ENCODE measurements at regions not wholly inside any gene's neighbourhood (a gene's known extent, or its start where the extent isn't known, plus 50 kb on each side); places are given as distances from the start of the nearest gene placed in this dataset.

DNA sequence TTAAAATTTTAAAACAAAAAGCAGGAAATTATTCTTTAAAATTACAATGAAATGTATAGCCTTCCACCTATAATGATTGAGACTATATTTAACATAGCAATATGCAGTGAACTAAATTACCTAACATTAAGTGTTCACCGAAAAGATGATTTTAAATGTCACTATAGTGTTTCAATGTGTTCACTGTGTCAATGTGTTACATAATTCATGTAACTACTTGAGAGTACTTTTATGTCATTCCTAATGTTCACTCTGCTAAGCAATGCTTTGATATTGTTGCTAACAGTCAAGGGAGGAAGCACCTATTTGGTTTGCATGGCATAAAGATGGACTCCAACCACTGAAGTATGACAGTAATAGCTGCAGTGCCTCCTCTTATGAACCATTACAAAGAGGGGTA is 629.8 kb upstream of the C9orf72 start:
- CTCF ChIA-PET: no interaction called here
- H3K9me3 Mint-ChIP-seq (ENCODE audit: low read depth): no peaks in the 10 kb centered on the region
- H3K4me1 Mint-ChIP-seq: no peaks in the 10 kb centered on the region
- no peaks in the 10 kb centered on the region for H3K36me3 Mint-ChIP-seq
- DNase-seq: no peak
- no peak overlapping the region for H3K4me3 Mint-ChIP-seq
- ATAC-seq: no peak
- no peak overlapping the region for H3K27ac Mint-ChIP-seq
- no peaks in the 10 kb centered on the region for H3K27me3 Mint-ChIP-seq

DNA sequence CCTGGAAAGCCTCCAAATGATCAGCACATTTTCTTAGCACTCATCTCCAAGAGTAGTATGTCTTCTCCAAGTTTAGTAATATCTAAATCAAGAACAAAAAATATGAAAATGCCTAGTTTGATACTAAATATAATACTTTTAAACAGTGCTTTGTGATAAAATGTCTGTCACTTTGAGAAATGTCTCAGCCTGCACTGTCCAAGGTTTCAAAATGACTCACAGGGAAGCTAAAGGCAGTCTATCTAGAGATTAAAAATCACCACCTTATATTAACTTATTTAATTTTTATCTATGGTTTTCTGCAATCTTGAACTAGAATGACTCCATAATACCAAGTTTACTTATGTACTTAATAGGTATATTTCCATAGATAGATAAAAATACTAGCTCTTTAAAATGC is 633.0 kb upstream of the C9orf72 start:
- CTCF ChIA-PET: no interaction called here
- peaks cover 3% of the 10 kb centered on the region for H3K9me3 Mint-ChIP-seq (ENCODE audit: low read depth)
- ATAC-seq: no peak
- H3K4me1 Mint-ChIP-seq: no peaks in the 10 kb centered on the region
- no peaks in the 10 kb centered on the region for H3K36me3 Mint-ChIP-seq
- H3K27ac Mint-ChIP-seq: no peak overlapping the region
- H3K4me3 Mint-ChIP-seq: no peak overlapping the region
- DNase-seq: no peak
- H3K27me3 Mint-ChIP-seq: no peaks in the 10 kb centered on the region

DNA sequence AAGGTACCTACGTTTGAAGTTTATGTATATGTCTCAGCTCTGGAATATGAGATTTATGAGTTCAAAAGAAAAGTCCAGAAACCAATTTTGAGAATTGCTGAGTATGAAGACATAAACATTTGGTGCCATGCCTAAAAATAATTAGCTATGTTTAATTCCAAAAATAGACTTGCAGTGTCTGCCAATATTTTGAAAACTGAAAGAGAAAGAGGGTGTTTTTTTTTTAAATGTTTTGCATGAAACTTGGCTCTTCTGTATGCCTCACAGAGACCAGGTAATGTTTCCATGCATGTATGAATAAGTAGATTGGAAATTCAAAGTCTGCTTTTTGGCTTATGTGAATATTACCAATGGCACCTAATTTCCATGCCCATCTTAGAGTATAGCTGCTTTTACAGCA is 634.4 kb upstream of the C9orf72 start:
- Mint-ChIP-seq H3K9me3 (ENCODE audit: low read depth) (peaks cover 3% of the 10 kb centered on the region), H3K4me1 (no peaks in the 10 kb centered on the region), H3K4me3 (no peak overlapping the region), H3K27me3 (no peaks in the 10 kb centered on the region), H3K36me3 (no peaks in the 10 kb centered on the region), H3K27ac (no peak overlapping the region)
- ATAC-seq (no peak), DNase-seq (no peak)
- CTCF ChIA-PET: no interaction called here

DNA sequence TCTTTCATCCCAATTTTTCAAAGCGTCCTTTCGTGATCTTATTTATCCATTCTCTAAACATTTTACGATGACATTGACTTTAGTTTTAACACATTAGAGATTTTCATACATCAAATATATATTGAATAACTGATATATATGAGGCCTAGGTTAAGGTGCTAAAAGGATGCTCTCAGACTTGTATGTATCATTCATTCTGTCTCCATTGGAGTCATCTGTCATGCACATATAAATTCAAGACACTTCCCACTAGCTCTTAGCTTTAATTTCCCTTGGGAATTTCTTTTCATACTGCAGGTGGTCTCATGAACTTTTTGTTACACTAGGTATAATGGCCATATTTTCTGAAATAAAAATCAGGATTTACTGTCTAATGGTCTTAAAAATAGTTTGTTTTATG is 635.8 kb upstream of the C9orf72 start:
- ATAC-seq: no peak
- DNase-seq: no peak
- CTCF ChIA-PET: no interaction called here
- Mint-ChIP-seq H3K36me3 (no peaks in the 10 kb centered on the region), H3K4me3 (no peak overlapping the region), H3K9me3 (ENCODE audit: low read depth) (peaks cover 3% of the 10 kb centered on the region), H3K27me3 (no peaks in the 10 kb centered on the region), H3K27ac (no peak overlapping the region), H3K4me1 (no peaks in the 10 kb centered on the region)

DNA sequence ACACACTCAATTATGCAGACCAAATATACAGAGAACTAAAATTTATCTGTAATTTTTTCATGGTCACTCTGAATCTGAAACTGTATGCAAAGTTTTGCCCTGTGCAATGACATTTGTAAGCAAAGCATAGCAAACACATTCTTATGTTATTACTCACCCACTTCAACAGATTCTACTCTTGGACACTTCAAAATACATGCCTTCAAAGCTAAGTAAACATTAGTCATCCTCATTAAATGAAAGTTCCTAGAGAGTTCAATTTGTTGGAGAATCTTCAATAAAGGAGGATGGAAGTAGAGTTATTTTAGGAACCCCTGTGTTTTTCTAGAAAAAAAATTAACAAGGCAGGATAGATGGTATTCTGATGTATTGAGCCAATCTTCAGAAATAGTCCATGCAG is 639.7 kb upstream of the C9orf72 start:
- H3K27ac Mint-ChIP-seq: no peak overlapping the region
- no peak for DNase-seq
- H3K9me3 Mint-ChIP-seq (ENCODE audit: low read depth): peaks cover 3% of the 10 kb centered on the region
- H3K4me1 Mint-ChIP-seq: no peaks in the 10 kb centered on the region
- CTCF ChIA-PET: no interaction called here
- no peak for ATAC-seq
- no peak overlapping the region for H3K4me3 Mint-ChIP-seq
- no peaks in the 10 kb centered on the region for H3K27me3 Mint-ChIP-seq
- no peaks in the 10 kb centered on the region for H3K36me3 Mint-ChIP-seq

DNA sequence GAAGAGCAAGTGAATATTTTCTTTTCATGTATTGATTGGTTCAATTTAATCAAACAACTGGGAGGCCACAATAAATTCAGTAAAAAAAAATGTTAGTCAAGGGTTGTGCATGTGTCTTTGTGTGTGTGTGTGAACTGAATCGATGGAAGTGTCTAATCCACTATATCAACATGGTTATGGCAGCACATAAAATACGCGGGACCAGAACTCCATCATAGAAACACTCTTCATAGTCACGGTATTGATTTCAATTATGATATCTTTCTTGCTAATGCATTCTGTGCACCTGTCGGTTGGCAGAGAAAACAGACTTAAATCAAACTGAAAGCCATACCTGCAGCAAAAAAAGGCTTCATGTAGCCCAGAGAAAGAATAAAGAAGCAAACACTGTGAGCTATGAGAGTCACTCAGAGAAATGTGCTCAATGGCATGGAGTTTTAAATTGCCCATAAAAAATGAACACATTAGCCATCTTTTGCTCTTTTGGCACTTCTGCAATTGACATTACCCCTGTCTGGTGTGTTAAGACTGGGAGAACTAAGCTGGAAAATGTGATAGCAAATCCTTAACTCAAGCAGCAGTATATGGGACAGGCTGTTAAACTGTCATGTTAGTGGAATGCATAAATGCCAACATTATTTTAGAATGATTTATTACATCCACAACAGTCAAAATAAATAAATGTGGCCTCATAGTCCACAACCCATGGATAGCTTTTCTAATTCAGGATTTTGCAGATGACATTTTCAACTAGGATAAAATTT is 642.4 kb upstream of the C9orf72 start:
- Mint-ChIP-seq H3K9me3 (ENCODE audit: low read depth) (peaks cover 2% of the 10 kb centered on the region), H3K27me3 (no peaks in the 10 kb centered on the region), H3K27ac (no peak overlapping the region), H3K4me3 (no peak overlapping the region), H3K4me1 (no peaks in the 10 kb centered on the region), H3K36me3 (no peaks in the 10 kb centered on the region)
- CTCF ChIA-PET: no interaction called here
- ATAC-seq (no peak), DNase-seq (no peak)

DNA sequence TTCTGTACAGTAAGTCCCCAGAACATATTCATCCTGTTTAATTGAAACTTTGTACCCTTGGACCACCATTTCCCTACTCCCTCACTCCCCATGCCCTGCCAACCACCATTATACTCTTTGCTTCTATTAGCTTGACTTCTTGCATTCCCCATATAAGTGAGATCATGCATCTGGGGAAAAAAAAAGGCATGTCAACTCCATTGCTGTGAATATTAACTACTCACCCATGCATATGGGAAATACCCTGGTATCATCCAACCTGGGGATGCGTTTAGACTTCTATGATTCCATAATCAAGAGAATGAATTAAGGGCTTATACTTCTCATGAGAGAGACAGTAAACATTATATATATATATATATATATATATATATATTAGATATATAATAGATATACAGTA is 659.4 kb upstream of the C9orf72 start:
- no peaks in the 10 kb centered on the region for H3K36me3 Mint-ChIP-seq
- no peak overlapping the region for H3K27ac Mint-ChIP-seq
- ATAC-seq: no peak
- no peaks in the 10 kb centered on the region for H3K27me3 Mint-ChIP-seq
- no peak overlapping the region for H3K4me3 Mint-ChIP-seq
- no peaks in the 10 kb centered on the region for H3K9me3 Mint-ChIP-seq (ENCODE audit: low read depth)
- DNase-seq: no peak
- CTCF ChIA-PET: no interaction called here
- no peaks in the 10 kb centered on the region for H3K4me1 Mint-ChIP-seq

DNA sequence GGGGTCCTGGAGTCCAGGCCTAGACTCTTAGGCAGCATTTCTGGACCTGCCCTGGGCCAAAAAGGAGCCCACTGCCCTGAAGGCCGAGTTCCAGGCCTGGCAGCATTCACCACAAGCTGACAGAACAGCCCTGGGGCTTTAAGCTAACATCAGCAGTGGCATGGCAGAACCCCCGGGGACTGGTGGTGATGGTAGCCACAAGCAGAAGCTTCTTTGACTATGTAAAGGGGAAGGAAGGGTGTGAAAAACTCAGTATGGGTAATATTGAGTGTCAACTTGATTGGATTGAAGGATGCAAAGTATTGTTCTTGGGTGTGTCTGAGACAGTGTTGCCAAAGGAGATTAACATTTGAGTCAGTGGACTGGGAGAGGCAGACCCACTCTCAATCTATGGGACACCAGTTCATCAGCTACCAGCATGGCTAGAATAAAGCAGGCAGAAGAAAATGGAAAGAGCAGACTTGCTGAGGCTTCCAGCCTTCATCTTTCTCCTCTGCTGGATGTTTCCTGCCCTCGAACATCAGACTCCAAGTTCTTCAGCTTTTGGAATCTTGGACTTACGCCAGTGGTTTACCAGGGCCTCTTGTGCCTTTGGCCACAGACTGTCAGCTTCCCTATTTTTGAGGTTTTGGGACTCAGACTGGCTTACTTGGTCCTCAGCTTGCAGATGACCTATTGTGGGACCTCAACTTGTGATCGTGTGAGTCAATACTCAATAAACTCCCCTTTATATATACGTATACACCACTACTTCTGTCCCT is 661.0 kb upstream of the C9orf72 start:
- H3K4me1 Mint-ChIP-seq: no peaks in the 10 kb centered on the region
- H3K27me3 Mint-ChIP-seq: no peaks in the 10 kb centered on the region
- no peaks in the 10 kb centered on the region for H3K36me3 Mint-ChIP-seq
- H3K4me3 Mint-ChIP-seq: no peak overlapping the region
- DNase-seq (no peak), ATAC-seq (no peak)
- H3K27ac Mint-ChIP-seq: no peak overlapping the region
- CTCF ChIA-PET: no interaction called here
- H3K9me3 Mint-ChIP-seq (ENCODE audit: low read depth): no peaks in the 10 kb centered on the region

DNA sequence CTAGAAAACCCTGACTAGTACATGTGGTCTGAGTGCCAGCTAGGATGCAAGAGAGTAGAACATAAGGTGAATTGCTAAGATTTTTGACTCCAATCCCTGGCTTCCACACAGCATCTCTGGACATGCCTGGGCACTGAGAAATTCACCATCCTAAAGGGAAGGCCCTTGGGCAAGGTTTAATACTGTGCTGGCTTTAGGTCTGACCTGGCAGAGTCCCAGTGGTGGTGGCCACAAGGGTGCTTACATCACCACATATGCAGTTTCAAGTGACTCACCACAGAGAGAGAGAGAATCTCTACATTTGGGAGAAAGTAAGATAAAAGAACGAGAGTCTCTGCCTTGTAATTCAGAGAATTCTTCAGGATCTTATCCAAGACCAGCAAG is 661.6 kb upstream of the C9orf72 start:
- CTCF ChIA-PET: no interaction called here
- no peaks in the 10 kb centered on the region for H3K36me3 Mint-ChIP-seq
- H3K9me3 Mint-ChIP-seq (ENCODE audit: low read depth): no peaks in the 10 kb centered on the region
- ATAC-seq (no peak), DNase-seq (no peak)
- no peak overlapping the region for H3K27ac Mint-ChIP-seq
- H3K4me3 Mint-ChIP-seq: no peak overlapping the region
- H3K4me1 Mint-ChIP-seq: no peaks in the 10 kb centered on the region
- no peaks in the 10 kb centered on the region for H3K27me3 Mint-ChIP-seq

DNA sequence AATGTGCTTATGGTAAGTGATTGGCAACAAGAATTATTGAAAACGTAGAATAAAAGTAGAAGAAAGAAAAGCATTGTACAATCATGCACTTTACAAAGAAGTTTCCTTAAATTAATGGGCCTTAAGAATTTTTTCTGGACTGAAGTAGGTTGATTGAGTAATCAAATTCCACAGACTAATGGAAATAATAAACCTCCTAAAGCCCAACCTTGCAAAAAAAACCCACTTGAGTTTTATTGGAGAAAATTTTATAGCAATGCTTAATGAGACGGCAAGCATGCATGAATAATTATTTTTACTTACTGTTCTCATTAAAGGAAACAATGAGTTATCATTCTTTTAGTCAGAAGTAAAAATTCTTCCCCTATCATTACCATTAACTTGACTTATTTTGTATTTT is 676.1 kb upstream of the C9orf72 start:
- H3K27ac Mint-ChIP-seq: no peak overlapping the region
- no peaks in the 10 kb centered on the region for H3K36me3 Mint-ChIP-seq
- H3K9me3 Mint-ChIP-seq (ENCODE audit: low read depth): no peaks in the 10 kb centered on the region
- no peak overlapping the region for H3K4me3 Mint-ChIP-seq
- no peak for DNase-seq
- no peaks in the 10 kb centered on the region for H3K27me3 Mint-ChIP-seq
- no peak for ATAC-seq
- CTCF ChIA-PET: no interaction called here
- no peaks in the 10 kb centered on the region for H3K4me1 Mint-ChIP-seq

DNA sequence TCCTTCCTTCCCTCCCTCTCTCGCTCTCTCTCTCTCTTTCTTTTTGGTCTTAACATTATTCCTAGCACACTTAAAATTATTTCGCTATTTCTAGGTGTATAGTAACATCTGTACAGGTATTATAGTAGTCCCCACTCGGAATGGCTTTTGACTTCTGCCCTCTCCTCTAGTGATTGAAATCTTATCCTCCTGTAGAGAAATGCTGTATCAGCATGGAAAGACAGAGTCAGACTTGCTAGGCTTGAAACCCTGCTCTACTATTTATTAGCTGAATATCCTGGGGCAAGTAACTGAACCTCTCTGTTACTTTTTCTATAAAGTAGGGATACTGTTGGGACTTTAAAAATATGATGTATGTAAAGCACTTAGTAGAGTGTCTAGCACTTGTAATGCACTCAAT is 681.9 kb upstream of the C9orf72 start:
- Mint-ChIP-seq H3K4me1 (no peaks in the 10 kb centered on the region), H3K36me3 (no peaks in the 10 kb centered on the region), H3K27me3 (no peaks in the 10 kb centered on the region), H3K4me3 (no peak overlapping the region), H3K9me3 (ENCODE audit: low read depth) (no peaks in the 10 kb centered on the region), H3K27ac (no peak overlapping the region)
- DNase-seq: no peak
- CTCF ChIA-PET: no interaction called here
- ATAC-seq: no peak

DNA sequence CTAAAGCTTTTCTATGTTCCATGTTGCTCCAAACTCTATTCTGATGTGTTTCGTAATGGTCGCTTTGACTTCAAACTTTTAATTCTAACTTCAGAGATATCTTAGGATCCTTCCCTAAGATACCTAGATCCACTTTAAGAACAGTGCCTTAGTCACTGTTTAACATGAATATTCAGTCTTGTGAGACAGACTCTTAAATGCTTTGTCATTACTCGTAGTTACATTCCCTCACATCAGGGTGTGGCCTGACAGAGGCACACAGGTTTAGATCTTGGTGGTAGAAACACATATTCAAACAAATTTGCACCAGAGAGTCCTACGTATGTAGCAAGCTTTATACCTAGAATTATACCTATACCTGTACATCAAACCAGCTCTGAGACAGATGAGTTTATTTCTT is 687.0 kb upstream of the C9orf72 start:
- no peaks in the 10 kb centered on the region for H3K4me1 Mint-ChIP-seq
- DNase-seq (no peak), ATAC-seq (no peak)
- CTCF ChIA-PET: no interaction called here
- no peaks in the 10 kb centered on the region for H3K27me3 Mint-ChIP-seq
- H3K27ac Mint-ChIP-seq: no peak overlapping the region
- H3K4me3 Mint-ChIP-seq: no peak overlapping the region
- no peaks in the 10 kb centered on the region for H3K36me3 Mint-ChIP-seq
- peaks cover 3% of the 10 kb centered on the region for H3K9me3 Mint-ChIP-seq (ENCODE audit: low read depth)

DNA sequence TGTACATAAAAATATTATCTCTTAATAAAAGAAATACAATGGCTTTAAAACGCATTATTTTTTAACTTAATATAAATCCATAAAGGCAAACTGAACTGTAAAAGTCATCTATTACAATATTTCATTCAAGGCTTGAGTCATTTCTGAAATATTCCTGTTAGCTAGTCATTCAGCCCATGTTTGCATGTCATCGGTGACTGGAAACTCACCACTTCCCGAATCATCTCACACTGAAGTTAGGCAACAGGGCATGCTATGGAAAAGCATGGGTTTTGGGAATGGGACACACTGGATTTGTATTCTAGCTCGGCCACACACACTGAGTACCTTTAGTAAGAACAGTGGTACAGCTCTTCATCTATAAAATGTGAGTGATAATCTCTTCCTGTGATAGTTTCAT is 691.1 kb upstream of the C9orf72 start:
- H3K9me3 Mint-ChIP-seq (ENCODE audit: low read depth): peaks cover 4% of the 10 kb centered on the region
- H3K4me3 Mint-ChIP-seq: no peak overlapping the region
- no peak overlapping the region for H3K27ac Mint-ChIP-seq
- no peaks in the 10 kb centered on the region for H3K27me3 Mint-ChIP-seq
- DNase-seq: no peak
- H3K36me3 Mint-ChIP-seq: no peaks in the 10 kb centered on the region
- H3K4me1 Mint-ChIP-seq: no peaks in the 10 kb centered on the region
- ATAC-seq: no peak
- CTCF ChIA-PET: no interaction called here

DNA sequence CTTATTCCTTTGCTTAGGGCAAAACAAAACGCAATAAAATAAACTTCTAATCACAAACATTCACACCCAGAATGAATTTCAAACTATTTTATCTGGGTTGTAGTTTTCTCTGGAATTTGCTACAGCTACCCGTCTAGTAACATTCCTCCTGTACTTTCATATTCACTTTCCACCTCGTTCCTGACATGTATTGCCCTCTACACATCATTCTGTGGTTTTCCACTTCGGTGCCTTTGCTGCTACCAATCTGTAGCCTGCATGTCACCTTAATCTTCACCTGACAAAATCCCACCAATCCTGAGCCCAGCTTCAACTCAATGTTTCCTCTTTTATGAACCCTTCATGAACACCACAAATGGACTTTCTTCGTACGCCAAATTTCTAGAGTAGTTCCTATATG is 694.1 kb upstream of the C9orf72 start:
- ATAC-seq (no peak), DNase-seq (no peak)
- Mint-ChIP-seq H3K27me3 (no peaks in the 10 kb centered on the region), H3K27ac (no peak overlapping the region), H3K9me3 (ENCODE audit: low read depth) (peaks cover 7% of the 10 kb centered on the region), H3K4me3 (no peak overlapping the region), H3K36me3 (no peaks in the 10 kb centered on the region), H3K4me1 (no peaks in the 10 kb centered on the region)
- CTCF ChIA-PET: no interaction called here

All from activated CD8-positive, alpha-beta memory T cell treated with anti-CD3 and anti-CD28 coated beads, Interleukin-2, amount 10 ng/mL, durations not matched to agents 7 days and 5 days (primary cell).